ENCODE measurements at regions not wholly inside any gene's neighbourhood (a gene's known extent, or its start where the extent isn't known, plus 50 kb on each side); places are given as distances from the start of the nearest gene placed in this dataset.

GRCh38 chr6:78353040-78353439 is 514.3 kb upstream of the IRAK1BP1 start:
- TF ChIP-seq CTCF (IDR thresholded peaks at IDR 0.05): no peak
- no peak for TF ChIP-seq POLR2A (IDR thresholded peaks at IDR 0.05)
